Ishikawa (cell line): ENCODE measurements at regions not wholly inside any gene's neighbourhood (a gene's known extent, or its start where the extent isn't known, plus 50 kb on each side); places are given as distances from the start of the nearest gene placed in this dataset.

Source experiments
- CEBPB ChIP-seq: IDR thresholded peaks from 2 replicates; pipeline ENCODE4 v1.6.1; 2012
- CREB1 ChIP-seq: IDR thresholded peaks from 2 replicates; pipeline ENCODE4 v1.6.1; 2012; ENCODE audit warnings: low read depth
- EGR1 ChIP-seq: IDR thresholded peaks from 2 replicates; pipeline ENCODE4 v1.6.1; 2012
- EP300 ChIP-seq: IDR thresholded peaks from 2 replicates; pipeline ENCODE4 v1.6.1; 2012; ENCODE audit warnings: borderline replicate concordance
- FOXM1 ChIP-seq: IDR thresholded peaks from 2 replicates; pipeline ENCODE4 v1.6.1; 2012; ENCODE audit warnings: low read depth, borderline replicate concordance
- NFIC ChIP-seq: IDR thresholded peaks from 2 replicates; pipeline ENCODE4 v1.6.1; 2012
- RAD21 ChIP-seq: IDR thresholded peaks from 2 replicates; pipeline ENCODE4 v1.6.1; 2012; ENCODE audit warnings: low read depth
- REST ChIP-seq: IDR thresholded peaks from 2 replicates; pipeline ENCODE4 v1.6.1; 2012; ENCODE audit warnings: low read depth, mild to moderate bottlenecking
- TAF1 ChIP-seq: IDR thresholded peaks from 2 replicates; pipeline ENCODE4 v1.6.1; 2012; ENCODE audit warnings: low read depth, mild to moderate bottlenecking
- TCF12 ChIP-seq: IDR thresholded peaks from 2 replicates; pipeline ENCODE4 v1.6.1; 2012; ENCODE audit warnings: low read depth
- TEAD4 ChIP-seq: IDR thresholded peaks from 2 replicates; pipeline ENCODE4 v1.6.1; 2012
- YY1 ChIP-seq: IDR thresholded peaks from 2 replicates; pipeline ENCODE4 v1.6.1; 2012; ENCODE audit warnings: low read depth
- ZBTB7A ChIP-seq: IDR thresholded peaks from 2 replicates; pipeline ENCODE4 v1.6.1; 2012; ENCODE audit warnings: low read depth
- TF ChIP-seq, protein P1 (sequence below): IDR thresholded peaks from 2 replicates; pipeline ENCODE4 v1.6.1; 2012
- TF ChIP-seq, protein P2 (sequence below): IDR thresholded peaks from 2 replicates; pipeline ENCODE4 v1.6.1; 2012

- no peak for TF ChIP-seq EP300
- TF ChIP-seq NFIC, result no peak
- no peak for TF ChIP-seq CEBPB
- TF ChIP-seq CREB1, result no peak
- TF ChIP-seq, protein P1, sequence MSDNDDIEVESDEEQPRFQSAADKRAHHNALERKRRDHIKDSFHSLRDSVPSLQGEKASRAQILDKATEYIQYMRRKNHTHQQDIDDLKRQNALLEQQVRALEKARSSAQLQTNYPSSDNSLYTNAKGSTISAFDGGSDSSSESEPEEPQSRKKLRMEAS, result no peak
- TF ChIP-seq FOXM1, result no peak
- no peak for TF ChIP-seq TEAD4
- no peak for TF ChIP-seq REST
- no peak for TF ChIP-seq TAF1
- no peak for TF ChIP-seq ZBTB7A
- no peak for TF ChIP-seq RAD21
- TF ChIP-seq, protein P2, sequence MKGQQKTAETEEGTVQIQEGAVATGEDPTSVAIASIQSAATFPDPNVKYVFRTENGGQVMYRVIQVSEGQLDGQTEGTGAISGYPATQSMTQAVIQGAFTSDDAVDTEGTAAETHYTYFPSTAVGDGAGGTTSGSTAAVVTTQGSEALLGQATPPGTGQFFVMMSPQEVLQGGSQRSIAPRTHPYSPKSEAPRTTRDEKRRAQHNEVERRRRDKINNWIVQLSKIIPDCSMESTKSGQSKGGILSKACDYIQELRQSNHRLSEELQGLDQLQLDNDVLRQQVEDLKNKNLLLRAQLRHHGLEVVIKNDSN, result no peak
These were observed 237.3 kb downstream of the C7orf25 start for GRCh38 chr7:42674541-42674940.

- TF ChIP-seq REST (no peak), EP300 (no peak), RAD21 (no peak), CEBPB (no peak), TEAD4 (no peak), NFIC (no peak), YY1 (no peak), FOXM1 (no peak), TAF1 (no peak)
- TF ChIP-seq, protein P1, result no peak
These were observed 237.9 kb downstream of the C7orf25 start for GRCh38 chr7:42673951-42674350.

GRCh38 chr7:42672339-42672999, 239.4 kb downstream of the C7orf25 start:
- TF ChIP-seq, protein P2, result no peak
- no peak for TF ChIP-seq TCF12
- TF ChIP-seq RAD21, result no peak
- TF ChIP-seq REST, result no peak
- no peak for TF ChIP-seq TAF1

DNA sequence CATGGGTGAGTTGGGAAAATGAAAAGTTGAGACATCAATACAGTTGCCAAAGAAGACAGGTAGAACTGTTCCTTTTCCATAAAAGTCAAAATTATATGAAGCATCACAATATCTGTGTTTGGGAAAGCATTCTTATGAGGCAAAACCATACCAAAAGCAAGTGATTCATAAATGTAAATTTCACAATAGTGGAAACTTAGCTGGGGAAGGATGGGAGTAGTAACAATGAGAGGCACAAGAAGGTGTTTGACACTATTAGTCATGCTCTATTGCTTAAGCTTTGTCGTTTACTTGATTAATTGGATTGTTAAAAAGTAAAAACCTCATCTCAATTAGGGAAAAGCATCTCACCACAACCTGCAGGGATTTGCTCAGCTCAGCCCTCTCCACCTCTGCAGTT, 240.2 kb downstream of the C7orf25 start:
- TF ChIP-seq NFIC (no peak), EGR1 (no peak), REST (no peak), TAF1 (no peak), TCF12 (no peak), EP300 (no peak), TEAD4 (no peak)
- TF ChIP-seq, protein P2, result no peak
